GM13976 (cell line): ENCODE measurements at regions not wholly inside any gene's neighbourhood (a gene's known extent, or its start where the extent isn't known, plus 50 kb on each side); places are given as distances from the start of the nearest gene placed in this dataset.

Source experiments
- DNase-seq: peaks from one replicate; pipeline ENCODE4 v3.0.0; 2012; ENCODE audit warnings: low spot score
- CTCF ChIP-seq: IDR thresholded peaks from 2 replicates; pipeline ENCODE4 v1.5.1; 2012; ENCODE audit warnings: borderline replicate concordance, mild to moderate bottlenecking; ENCODE audit not compliant: insufficient read depth; ENCODE audit errors: extremely low read depth, missing control alignments, control extremely low read depth
- in situ Hi-C: fragments of 300-500 bp; cut with MboI; formaldehyde crosslinking; loops from one replicate; pipeline ENCODE4 v1.12.0; 2022; ENCODE audit warnings: low sequenced_read_pairs, mixed read lengths, inconsistent platforms; ENCODE audit not compliant: unreplicated experiment

- DNase-seq: no peak
- in situ Hi-C loops: no loop called here
- no peak for TF ChIP-seq CTCF
These were observed 250.2 kb upstream of the DMRT1 start for GRCh38 chr9:591292-591691.

- in situ Hi-C loops: no loop called here
- TF ChIP-seq CTCF: no peak
- DNase-seq: no peak
These were observed 249.3 kb upstream of the DMRT1 start for GRCh38 chr9:592225-592624.

- DNase-seq: no peak
- TF ChIP-seq CTCF: no peak
- in situ Hi-C loops: no loop called here
These were observed 248.8 kb upstream of the DMRT1 start for GRCh38 chr9:592733-593132.

- no peak for TF ChIP-seq CTCF
- in situ Hi-C loops: no loop called here
- no peak for DNase-seq
These were observed 247.7 kb upstream of the DMRT1 start for GRCh38 chr9:593809-594208.

- in situ Hi-C loops: no loop called here
- no peak for TF ChIP-seq CTCF
- no peak for DNase-seq
These were observed 244.8 kb upstream of the DMRT1 start for GRCh38 chr9:596703-597102.

- in situ Hi-C loops: no loop called here
- TF ChIP-seq CTCF: no peak
- DNase-seq: no peak
These were observed 241.5 kb upstream of the DMRT1 start for GRCh38 chr9:600006-600405.

- no peak for TF ChIP-seq CTCF
- in situ Hi-C loops: no loop called here
- DNase-seq: no peak
These were observed 238.8 kb upstream of the DMRT1 start for GRCh38 chr9:602716-603115.
